ENCODE measurements at regions not wholly inside any gene's neighbourhood (a gene's known extent, or its start where the extent isn't known, plus 50 kb on each side); places are given as distances from the start of the nearest gene placed in this dataset.
"Not testable (repeated sequence)": the region's sequence is repeated elsewhere in the genome, so short reads cannot be mapped to it uniquely, and the experiment has no call there.

GRCh38 chr1:78203410-78203982, 157.7 kb downstream of the GIPC2 start:
- not testable (repeated sequence) for DNase-seq (ENCODE audit: insufficient read length, low spot score); FAIRE-seq

GRCh38 chr1:78210175-78210574, 164.4 kb downstream of the GIPC2 start:
- FAIRE-seq (no peak), DNase-seq (ENCODE audit: insufficient read length, low spot score) (no peak)

GRCh38 chr1:78211483-78212092, 165.8 kb downstream of the GIPC2 start:
- no peak for DNase-seq (ENCODE audit: insufficient read length, low spot score)
- FAIRE-seq, result peak; percentile 44

- no peak for DNase-seq (ENCODE audit: insufficient read length, low spot score)
Measured at GRCh38 chr1:78214334-78214733, 168.6 kb downstream of the GIPC2 start.

GRCh38 chr1:78222225-78222959, 176.6 kb downstream of the GIPC2 start:
- no peak for FAIRE-seq
- DNase-seq (ENCODE audit: insufficient read length, low spot score), result no peak

More at GRCh38 chr1:78214334-78214733, 168.6 kb downstream of the GIPC2 start:
- FAIRE-seq, result no peak

- FAIRE-seq (no peak), DNase-seq (ENCODE audit: insufficient read length, low spot score) (no peak)
Measured at GRCh38 chr1:78222960-78223358, 177.2 kb downstream of the GIPC2 start.

- DNase-seq (ENCODE audit: insufficient read length, low spot score) (no peak), FAIRE-seq (no peak)
Measured at GRCh38 chr1:78223417-78224215, 177.8 kb downstream of the GIPC2 start.

GRCh38 chr1:78224246-78224785, 178.6 kb downstream of the GIPC2 start:
- no peak for DNase-seq (ENCODE audit: insufficient read length, low spot score)
- no peak for FAIRE-seq

GRCh38 chr1:78224861-78225552, 179.2 kb downstream of the GIPC2 start:
- DNase-seq (ENCODE audit: insufficient read length, low spot score) (no peak), FAIRE-seq (no peak)

GRCh38 chr1:78226784-78227183, 181.0 kb downstream of the GIPC2 start:
- no peak for FAIRE-seq

GRCh38 chr1:78227705-78228635, 182.2 kb downstream of the GIPC2 start:
- DNase-seq (ENCODE audit: insufficient read length, low spot score) (no peak), FAIRE-seq (no peak)

More at GRCh38 chr1:78226784-78227183, 181.0 kb downstream of the GIPC2 start:
- no peak for DNase-seq (ENCODE audit: insufficient read length, low spot score)

- DNase-seq (ENCODE audit: insufficient read length, low spot score) (peak; percentile 27), FAIRE-seq (no peak)
Measured at GRCh38 chr1:78229344-78229743, 183.6 kb downstream of the GIPC2 start.

- no peak for FAIRE-seq
- no peak for DNase-seq (ENCODE audit: insufficient read length, low spot score)
Measured at GRCh38 chr1:78231477-78231876, 185.7 kb downstream of the GIPC2 start.

- no peak for FAIRE-seq
- DNase-seq (ENCODE audit: insufficient read length, low spot score), result no peak
Measured at GRCh38 chr1:78231894-78232293, 186.1 kb downstream of the GIPC2 start.

- no peak for DNase-seq (ENCODE audit: insufficient read length, low spot score)
- no peak for FAIRE-seq
Measured at GRCh38 chr1:78232630-78233029, 186.9 kb downstream of the GIPC2 start.

GRCh38 chr1:78234496-78234895, 188.7 kb downstream of the GIPC2 start:
- DNase-seq (ENCODE audit: insufficient read length, low spot score) (no peak), FAIRE-seq (no peak)

GRCh38 chr1:78236716-78237115, 190.9 kb downstream of the GIPC2 start:
- DNase-seq (ENCODE audit: insufficient read length, low spot score), result no peak
- FAIRE-seq, result no peak

- DNase-seq (ENCODE audit: insufficient read length, low spot score) (no peak), FAIRE-seq (no peak)
Measured at GRCh38 chr1:78237364-78237916, 191.7 kb downstream of the GIPC2 start.

GRCh38 chr1:78240191-78240590, 194.4 kb downstream of the GIPC2 start:
- DNase-seq (ENCODE audit: insufficient read length, low spot score) (no peak), FAIRE-seq (no peak)
